ENCODE measurements at regions not wholly inside any gene's neighbourhood (a gene's known extent, or its start where the extent isn't known, plus 50 kb on each side); places are given as distances from the start of the nearest gene placed in this dataset.
A peak's percentile ranks its signal among the peaks of the same experiment; 100 is the strongest.

DNA sequence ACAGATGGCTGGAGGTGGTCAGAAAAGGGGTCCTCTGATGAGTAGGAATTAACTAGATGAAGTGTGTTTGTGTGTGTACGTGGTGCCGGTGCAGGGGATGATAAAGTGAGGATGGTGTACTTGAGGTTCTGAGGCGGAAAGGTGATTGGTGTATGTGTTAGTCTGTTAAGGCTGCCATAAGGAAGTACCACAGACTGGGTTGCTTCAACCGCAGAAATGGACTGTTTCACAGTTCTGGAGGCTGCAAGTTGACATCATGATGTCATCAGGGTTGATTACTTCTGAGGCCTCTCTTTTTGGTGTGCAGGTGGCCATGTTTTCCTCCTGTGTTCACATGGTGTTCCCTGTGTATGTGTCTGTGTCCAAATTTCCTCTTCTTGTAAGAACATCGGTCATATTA is 202.4 kb upstream of the RGMA start:
- Mint-ChIP-seq H3K27ac (peak overlapping the region; percentile 5; the same call in 1 of the 2 replicates), H3K36me3 (no peaks in the 10 kb centered on the region; the same call in 1 of the 2 replicates), H3K4me1 (peaks cover 24% of the 10 kb centered on the region), H3K27me3 (ENCODE audit: low read depth) (no peaks in the 10 kb centered on the region; the same call in 1 of the 2 replicates), H3K9me3 (peaks cover 4% of the 10 kb centered on the region), H3K4me3 (no peak overlapping the region)
- POLR2A ChIA-PET, result no interaction called here
- DNase-seq (ENCODE audit: low spot score) (no peak), ATAC-seq (no peak)
- TF ChIP-seq IRF2 (CRISPR knock-in tag; IDR thresholded peaks at IDR 0.05; ENCODE audit: borderline replicate concordance, low read depth) (no peak), ZNF423 (CRISPR knock-in tag; IDR thresholded peaks at IDR 0.05) (no peak), NFE2L1 (CRISPR knock-in tag; IDR thresholded peaks at IDR 0.05) (no peak), RELA (CRISPR knock-in tag; IDR thresholded peaks at IDR 0.05; ENCODE audit: borderline replicate concordance) (no peak), EMX1 (CRISPR knock-in tag; IDR thresholded peaks at IDR 0.05) (no peak), SP1 (CRISPR knock-in tag; conservative IDR thresholded peaks at IDR 0.05) (no peak), ZNF317 (CRISPR knock-in tag; IDR thresholded peaks at IDR 0.05; ENCODE audit: borderline replicate concordance, low read depth) (no peak), GABPB1 (CRISPR knock-in tag; IDR thresholded peaks at IDR 0.05) (no peak)
- TF ChIP-seq, protein P1, sequence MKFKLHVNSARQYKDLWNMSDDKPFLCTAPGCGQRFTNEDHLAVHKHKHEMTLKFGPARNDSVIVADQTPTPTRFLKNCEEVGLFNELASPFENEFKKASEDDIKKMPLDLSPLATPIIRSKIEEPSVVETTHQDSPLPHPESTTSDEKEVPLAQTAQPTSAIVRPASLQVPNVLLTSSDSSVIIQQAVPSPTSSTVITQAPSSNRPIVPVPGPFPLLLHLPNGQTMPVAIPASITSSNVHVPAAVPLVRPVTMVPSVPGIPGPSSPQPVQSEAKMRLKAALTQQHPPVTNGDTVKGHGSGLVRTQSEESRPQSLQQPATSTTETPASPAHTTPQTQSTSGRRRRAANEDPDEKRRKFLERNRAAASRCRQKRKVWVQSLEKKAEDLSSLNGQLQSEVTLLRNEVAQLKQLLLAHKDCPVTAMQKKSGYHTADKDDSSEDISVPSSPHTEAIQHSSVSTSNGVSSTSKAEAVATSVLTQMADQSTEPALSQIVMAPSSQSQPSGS (CRISPR knock-in tag; IDR thresholded peaks at IDR 0.05; ENCODE audit: borderline replicate concordance, low read depth), result no peak
- TF ChIP-seq, protein P2, sequence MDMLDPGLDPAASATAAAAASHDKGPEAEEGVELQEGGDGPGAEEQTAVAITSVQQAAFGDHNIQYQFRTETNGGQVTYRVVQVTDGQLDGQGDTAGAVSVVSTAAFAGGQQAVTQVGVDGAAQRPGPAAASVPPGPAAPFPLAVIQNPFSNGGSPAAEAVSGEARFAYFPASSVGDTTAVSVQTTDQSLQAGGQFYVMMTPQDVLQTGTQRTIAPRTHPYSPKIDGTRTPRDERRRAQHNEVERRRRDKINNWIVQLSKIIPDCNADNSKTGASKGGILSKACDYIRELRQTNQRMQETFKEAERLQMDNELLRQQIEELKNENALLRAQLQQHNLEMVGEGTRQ (CRISPR knock-in tag; IDR thresholded peaks at IDR 0.05), result no peak
- TF ChIP-seq, protein P3, sequence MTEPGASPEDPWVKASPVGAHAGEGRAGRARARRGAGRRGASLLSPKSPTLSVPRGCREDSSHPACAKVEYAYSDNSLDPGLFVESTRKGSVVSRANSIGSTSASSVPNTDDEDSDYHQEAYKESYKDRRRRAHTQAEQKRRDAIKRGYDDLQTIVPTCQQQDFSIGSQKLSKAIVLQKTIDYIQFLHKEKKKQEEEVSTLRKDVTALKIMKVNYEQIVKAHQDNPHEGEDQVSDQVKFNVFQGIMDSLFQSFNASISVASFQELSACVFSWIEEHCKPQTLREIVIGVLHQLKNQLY (CRISPR knock-in tag; IDR thresholded peaks at IDR 0.05), result no peak
- TF ChIP-seq, protein P4, sequence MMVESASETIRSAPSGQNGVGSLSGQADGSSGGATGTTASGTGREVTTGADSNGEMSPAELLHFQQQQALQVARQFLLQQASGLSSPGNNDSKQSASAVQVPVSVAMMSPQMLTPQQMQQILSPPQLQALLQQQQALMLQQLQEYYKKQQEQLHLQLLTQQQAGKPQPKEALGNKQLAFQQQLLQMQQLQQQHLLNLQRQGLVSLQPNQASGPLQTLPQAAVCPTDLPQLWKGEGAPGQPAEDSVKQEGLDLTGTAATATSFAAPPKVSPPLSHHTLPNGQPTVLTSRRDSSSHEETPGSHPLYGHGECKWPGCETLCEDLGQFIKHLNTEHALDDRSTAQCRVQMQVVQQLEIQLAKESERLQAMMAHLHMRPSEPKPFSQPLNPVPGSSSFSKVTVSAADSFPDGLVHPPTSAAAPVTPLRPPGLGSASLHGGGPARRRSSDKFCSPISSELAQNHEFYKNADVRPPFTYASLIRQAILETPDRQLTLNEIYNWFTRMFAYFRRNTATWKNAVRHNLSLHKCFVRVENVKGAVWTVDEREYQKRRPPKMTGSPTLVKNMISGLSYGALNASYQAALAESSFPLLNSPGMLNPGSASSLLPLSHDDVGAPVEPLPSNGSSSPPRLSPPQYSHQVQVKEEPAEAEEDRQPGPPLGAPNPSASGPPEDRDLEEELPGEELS (CRISPR knock-in tag; IDR thresholded peaks at IDR 0.05), result no peak
- TF ChIP-seq, protein P5, sequence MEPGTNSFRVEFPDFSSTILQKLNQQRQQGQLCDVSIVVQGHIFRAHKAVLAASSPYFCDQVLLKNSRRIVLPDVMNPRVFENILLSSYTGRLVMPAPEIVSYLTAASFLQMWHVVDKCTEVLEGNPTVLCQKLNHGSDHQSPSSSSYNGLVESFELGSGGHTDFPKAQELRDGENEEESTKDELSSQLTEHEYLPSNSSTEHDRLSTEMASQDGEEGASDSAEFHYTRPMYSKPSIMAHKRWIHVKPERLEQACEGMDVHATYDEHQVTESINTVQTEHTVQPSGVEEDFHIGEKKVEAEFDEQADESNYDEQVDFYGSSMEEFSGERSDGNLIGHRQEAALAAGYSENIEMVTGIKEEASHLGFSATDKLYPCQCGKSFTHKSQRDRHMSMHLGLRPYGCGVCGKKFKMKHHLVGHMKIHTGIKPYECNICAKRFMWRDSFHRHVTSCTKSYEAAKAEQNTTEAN (CRISPR knock-in tag; IDR thresholded peaks at IDR 0.05), result no peak
- TF ChIP-seq, protein P6, sequence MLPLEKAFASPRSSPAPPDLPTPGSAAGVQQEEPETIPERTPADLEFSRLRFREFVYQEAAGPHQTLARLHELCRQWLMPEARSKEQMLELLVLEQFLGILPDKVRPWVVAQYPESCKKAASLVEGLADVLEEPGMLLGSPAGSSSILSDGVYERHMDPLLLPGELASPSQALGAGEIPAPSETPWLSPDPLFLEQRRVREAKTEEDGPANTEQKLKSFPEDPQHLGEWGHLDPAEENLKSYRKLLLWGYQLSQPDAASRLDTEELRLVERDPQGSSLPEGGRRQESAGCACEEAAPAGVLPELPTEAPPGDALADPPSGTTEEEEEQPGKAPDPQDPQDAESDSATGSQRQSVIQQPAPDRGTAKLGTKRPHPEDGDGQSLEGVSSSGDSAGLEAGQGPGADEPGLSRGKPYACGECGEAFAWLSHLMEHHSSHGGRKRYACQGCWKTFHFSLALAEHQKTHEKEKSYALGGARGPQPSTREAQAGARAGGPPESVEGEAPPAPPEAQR (CRISPR knock-in tag; IDR thresholded peaks at IDR 0.05), result no peak
- CTCF ChIA-PET, result no interaction called here

DNA sequence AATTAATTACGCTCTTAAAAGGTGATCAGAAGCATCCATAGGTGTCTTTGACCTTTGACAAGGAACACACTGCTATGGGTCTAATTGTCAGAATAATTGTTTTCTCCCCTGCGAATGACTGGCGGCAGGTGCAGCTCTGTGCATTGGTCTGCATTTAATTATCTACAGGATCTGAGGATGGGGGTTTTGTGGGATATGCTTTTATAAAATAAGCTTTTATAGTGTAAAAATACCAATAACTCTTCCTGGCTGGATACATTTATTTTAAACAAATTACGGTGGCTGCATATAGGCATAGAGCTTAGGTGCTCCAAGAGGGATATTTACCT is 201.6 kb upstream of the RGMA start:
- ChIA-PET POLR2A (interaction anchor here (0.5 kb wide), 1 partner anchor 154 kb away, joined by 5 read pairs; no protein-coding TSS in a partner anchor), CTCF (no interaction called here)
- Mint-ChIP-seq H3K36me3 (no peaks in the 10 kb centered on the region), H3K27ac (no peak overlapping the region), H3K9me3 (no peaks in the 10 kb centered on the region), H3K4me1 (peaks cover 22% of the 10 kb centered on the region), H3K4me3 (no peak overlapping the region), H3K27me3 (ENCODE audit: low read depth) (no peaks in the 10 kb centered on the region; the same call in 1 of the 2 replicates)
- ATAC-seq, result no peak
- DNase-seq (ENCODE audit: low spot score), result no peak
- TF ChIP-seq SMAD3 (CRISPR knock-in tag; IDR thresholded peaks at IDR 0.05; ENCODE audit: borderline replicate concordance) (no peak), ZNF219 (CRISPR knock-in tag; IDR thresholded peaks at IDR 0.05; ENCODE audit: borderline replicate concordance) (no peak), ZNF423 (CRISPR knock-in tag; IDR thresholded peaks at IDR 0.05) (no peak), KAT7 (CRISPR knock-in tag; IDR thresholded peaks at IDR 0.05; ENCODE audit: borderline replicate concordance) (no peak), NR1H2 (CRISPR knock-in tag; IDR thresholded peaks at IDR 0.05) (no peak), ZNF263 (CRISPR knock-in tag; IDR thresholded peaks at IDR 0.05; ENCODE audit: low read depth) (no peak), IRF2 (CRISPR knock-in tag; IDR thresholded peaks at IDR 0.05; ENCODE audit: borderline replicate concordance, low read depth) (no peak), ZNF138 (CRISPR knock-in tag; conservative IDR thresholded peaks at IDR 0.05) (no peak), GABPB1 (CRISPR knock-in tag; IDR thresholded peaks at IDR 0.05) (no peak), EMX1 (CRISPR knock-in tag; IDR thresholded peaks at IDR 0.05) (no peak)
- TF ChIP-seq, protein P7, sequence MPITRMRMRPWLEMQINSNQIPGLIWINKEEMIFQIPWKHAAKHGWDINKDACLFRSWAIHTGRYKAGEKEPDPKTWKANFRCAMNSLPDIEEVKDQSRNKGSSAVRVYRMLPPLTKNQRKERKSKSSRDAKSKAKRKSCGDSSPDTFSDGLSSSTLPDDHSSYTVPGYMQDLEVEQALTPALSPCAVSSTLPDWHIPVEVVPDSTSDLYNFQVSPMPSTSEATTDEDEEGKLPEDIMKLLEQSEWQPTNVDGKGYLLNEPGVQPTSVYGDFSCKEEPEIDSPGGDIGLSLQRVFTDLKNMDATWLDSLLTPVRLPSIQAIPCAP (CRISPR knock-in tag; IDR thresholded peaks at IDR 0.05), result no peak
- TF ChIP-seq, protein P6 (CRISPR knock-in tag; IDR thresholded peaks at IDR 0.05), result no peak
- TF ChIP-seq, protein P8, sequence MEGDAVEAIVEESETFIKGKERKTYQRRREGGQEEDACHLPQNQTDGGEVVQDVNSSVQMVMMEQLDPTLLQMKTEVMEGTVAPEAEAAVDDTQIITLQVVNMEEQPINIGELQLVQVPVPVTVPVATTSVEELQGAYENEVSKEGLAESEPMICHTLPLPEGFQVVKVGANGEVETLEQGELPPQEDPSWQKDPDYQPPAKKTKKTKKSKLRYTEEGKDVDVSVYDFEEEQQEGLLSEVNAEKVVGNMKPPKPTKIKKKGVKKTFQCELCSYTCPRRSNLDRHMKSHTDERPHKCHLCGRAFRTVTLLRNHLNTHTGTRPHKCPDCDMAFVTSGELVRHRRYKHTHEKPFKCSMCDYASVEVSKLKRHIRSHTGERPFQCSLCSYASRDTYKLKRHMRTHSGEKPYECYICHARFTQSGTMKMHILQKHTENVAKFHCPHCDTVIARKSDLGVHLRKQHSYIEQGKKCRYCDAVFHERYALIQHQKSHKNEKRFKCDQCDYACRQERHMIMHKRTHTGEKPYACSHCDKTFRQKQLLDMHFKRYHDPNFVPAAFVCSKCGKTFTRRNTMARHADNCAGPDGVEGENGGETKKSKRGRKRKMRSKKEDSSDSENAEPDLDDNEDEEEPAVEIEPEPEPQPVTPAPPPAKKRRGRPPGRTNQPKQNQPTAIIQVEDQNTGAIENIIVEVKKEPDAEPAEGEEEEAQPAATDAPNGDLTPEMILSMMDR (IDR thresholded peaks at IDR 0.05), result no peak
